HUES64 (cell line): ENCODE measurements at regions not wholly inside any gene's neighbourhood (a gene's known extent, or its start where the extent isn't known, plus 50 kb on each side); places are given as distances from the start of the nearest gene placed in this dataset.

Experiments
- H3K27ac ChIP-seq: 2 replicates; pipeline ENCODE4 v1.7.0; 2013; ENCODE audit warnings: low read depth, low read length, inconsistent platforms
- H3K27me3 ChIP-seq: 2 replicates; pipeline ENCODE4 v1.6.1; 2013; ENCODE audit warnings: mild to moderate bottlenecking, low read length; ENCODE audit not compliant: insufficient read depth
- H3K36me3 ChIP-seq: 2 replicates; pipeline ENCODE4 v1.6.1; 2013; ENCODE audit warnings: mild to moderate bottlenecking, low read length; ENCODE audit not compliant: insufficient read depth
- H3K4me1 ChIP-seq: 2 replicates; pipeline ENCODE4 v1.6.1; 2013; ENCODE audit warnings: mild to moderate bottlenecking, low read length, moderate library complexity; ENCODE audit not compliant: insufficient read depth
- H3K4me3 ChIP-seq: 2 replicates; pipeline ENCODE4 v1.5.1; 2013; ENCODE audit warnings: mild to moderate bottlenecking, low read length, moderate library complexity
- H3K9ac ChIP-seq: 2 replicates; pipeline ENCODE4 v1.6.1; 2013; ENCODE audit warnings: mild to moderate bottlenecking, low read depth, low read length
- H3K9me3 ChIP-seq: 2 replicates; pipeline ENCODE4 v1.6.1; 2013; ENCODE audit warnings: low read depth, low read length; ENCODE audit not compliant: insufficient read depth
- WGBS: fragments of 150-250, 120-280 bp; methylation state at CpG from one replicate; pipeline ENCODE4 v1.1.7; 2013; ENCODE audit warnings: missing lambda C conversion rate; 5-methylcytosine and 5-hydroxymethylcytosine counted together

DNA sequence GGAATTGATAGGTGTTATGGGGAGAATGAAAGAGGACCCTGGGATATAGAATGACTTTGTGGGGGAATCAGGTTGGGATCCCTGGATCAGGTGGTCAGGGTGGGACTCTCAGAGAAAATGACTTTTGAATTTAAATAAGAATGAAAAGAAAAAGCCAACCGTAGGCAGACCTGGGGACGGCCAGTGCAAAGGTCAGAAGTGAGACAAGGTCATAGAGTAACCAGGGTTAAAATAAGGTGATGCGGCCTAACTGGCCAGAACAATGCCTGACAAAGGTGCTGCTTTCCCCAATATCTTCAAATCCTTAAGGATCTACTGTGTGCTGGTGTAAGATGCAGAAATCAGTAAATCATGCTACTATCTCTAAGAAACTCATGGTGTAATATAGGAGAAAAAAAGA, 238.4 kb upstream of the JUN start:
- peaks cover 8% of the 10 kb centered on the region; the same call in 1 of the 2 replicates for H3K9me3 ChIP-seq
- 88% methylated on average over 3 of the region's 3 CpGs for WGBS
- no peak overlapping the region for H3K9ac ChIP-seq
- no peaks in the 10 kb centered on the region for H3K27me3 ChIP-seq
- H3K4me3 ChIP-seq: no peak overlapping the region
- H3K36me3 ChIP-seq: no peaks in the 10 kb centered on the region
- no peaks in the 10 kb centered on the region; the same call in 1 of the 2 replicates for H3K4me1 ChIP-seq
- no peak overlapping the region for H3K27ac ChIP-seq

DNA sequence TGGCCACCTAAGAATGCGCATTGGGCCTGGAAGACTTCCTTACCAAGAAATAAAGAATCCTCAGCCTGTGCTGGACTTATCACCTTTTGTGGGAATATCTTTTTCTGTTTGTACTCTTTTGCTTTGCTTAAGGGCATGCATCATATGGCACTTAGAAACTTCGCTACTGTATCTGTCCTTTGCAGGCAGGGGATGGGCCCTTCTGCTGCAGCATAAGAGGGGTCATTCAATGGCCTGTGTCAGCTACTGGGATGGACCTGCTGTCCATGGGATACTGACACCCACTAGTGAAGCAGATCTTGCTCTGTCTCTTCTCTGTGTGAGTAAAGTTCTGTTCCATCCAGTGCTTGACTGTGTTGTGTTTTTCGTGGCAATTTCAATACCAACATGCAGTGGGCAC, 239.0 kb upstream of the JUN start:
- Histone ChIP-seq H3K9ac (no peak overlapping the region), H3K9me3 (peaks cover 8% of the 10 kb centered on the region; the same call in 1 of the 2 replicates), H3K4me1 (no peaks in the 10 kb centered on the region; the same call in 1 of the 2 replicates), H3K4me3 (no peak overlapping the region), H3K36me3 (no peaks in the 10 kb centered on the region), H3K27ac (no peak overlapping the region), H3K27me3 (no peaks in the 10 kb centered on the region)
- 88% methylated on average over 3 of the region's 3 CpGs for WGBS

DNA sequence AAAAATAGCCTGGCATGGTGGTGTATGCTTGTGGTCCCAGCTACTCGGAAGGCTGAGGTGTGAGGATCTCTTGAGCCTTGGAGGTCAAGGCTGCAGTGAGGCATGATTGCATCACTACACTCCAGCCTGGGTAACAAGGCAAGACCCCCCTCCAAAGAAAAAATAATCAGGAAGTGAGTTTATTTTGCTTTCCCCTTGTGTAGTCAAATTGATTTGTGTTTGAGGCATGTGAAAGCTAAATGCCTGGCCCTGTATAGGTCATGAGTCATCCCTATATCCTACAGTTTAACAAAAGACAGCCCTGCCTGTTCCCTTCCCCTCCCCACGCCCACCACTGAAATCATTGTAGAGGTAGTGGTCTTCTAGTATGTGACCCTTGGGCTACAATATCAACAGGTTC, 241.4 kb upstream of the JUN start:
- H3K36me3 ChIP-seq: no peaks in the 10 kb centered on the region
- H3K4me3 ChIP-seq: no peak overlapping the region
- no peak overlapping the region for H3K9ac ChIP-seq
- H3K27ac ChIP-seq: no peak overlapping the region
- 83% methylated on average over 1 of the region's 2 CpGs for WGBS
- H3K4me1 ChIP-seq: no peaks in the 10 kb centered on the region; the same call in 1 of the 2 replicates
- no peaks in the 10 kb centered on the region for H3K9me3 ChIP-seq
- H3K27me3 ChIP-seq: no peaks in the 10 kb centered on the region

DNA sequence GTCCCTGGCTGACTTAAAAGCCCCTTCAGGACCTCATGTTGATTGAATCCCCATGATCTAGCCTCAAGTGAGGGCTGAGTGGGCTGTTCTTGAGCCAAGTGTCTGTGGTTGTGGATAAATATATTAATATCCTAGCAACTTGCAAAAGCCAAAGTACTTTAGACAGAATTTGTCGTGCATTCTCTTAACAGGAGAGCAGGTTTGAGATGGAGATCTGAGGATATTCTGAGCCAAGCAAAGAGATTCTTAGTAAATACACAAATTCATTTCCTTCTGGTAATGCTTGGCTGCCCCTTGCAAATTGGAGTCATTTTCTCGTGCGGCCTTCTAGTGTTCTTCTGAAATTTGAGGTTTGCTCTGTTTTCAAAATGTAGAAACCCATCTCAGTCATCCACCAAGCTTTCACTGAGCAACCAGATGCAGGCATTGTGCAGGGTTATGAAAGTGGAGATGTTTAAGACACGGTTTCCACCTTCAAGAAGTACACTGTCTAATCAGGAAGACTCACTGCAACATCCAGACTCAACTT, 242.1 kb upstream of the JUN start:
- WGBS: 100% methylated on average over 2 of the region's 4 CpGs
- no peak overlapping the region for H3K9ac ChIP-seq

DNA sequence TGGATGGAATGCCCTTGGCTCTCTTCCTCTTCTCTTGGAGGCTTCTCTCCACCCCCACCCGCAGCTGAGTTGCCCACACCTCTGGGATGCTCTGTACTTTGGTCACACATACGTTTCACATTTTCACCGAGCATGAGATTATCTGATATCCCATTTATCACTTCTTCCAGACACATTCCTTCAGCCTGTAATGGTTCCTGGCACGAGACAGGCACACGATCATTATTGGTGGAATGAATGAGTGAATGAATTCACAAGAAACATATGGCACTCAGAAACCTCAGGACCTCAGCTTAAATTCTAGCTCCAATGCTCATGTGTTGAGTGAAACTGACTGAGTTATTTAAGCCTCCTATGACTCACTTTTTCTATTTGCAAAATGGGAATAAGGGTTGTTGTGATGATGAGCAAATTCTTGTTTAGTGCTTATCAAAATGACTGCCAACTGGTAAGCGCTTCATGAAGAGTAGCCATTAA, 242.7 kb upstream of the JUN start:
- 92% methylated on average over 4 of the region's 6 CpGs for WGBS
- Histone ChIP-seq H3K36me3 (no peaks in the 10 kb centered on the region), H3K4me3 (no peak overlapping the region), H3K9ac (no peak overlapping the region), H3K9me3 (no peaks in the 10 kb centered on the region), H3K27me3 (no peaks in the 10 kb centered on the region), H3K27ac (no peak overlapping the region), H3K4me1 (no peaks in the 10 kb centered on the region; the same call in 1 of the 2 replicates)

More for the DNA sequence above, 242.1 kb upstream of the JUN start:
- no peak overlapping the region for H3K4me3 ChIP-seq
- H3K4me1 ChIP-seq: no peaks in the 10 kb centered on the region; the same call in 1 of the 2 replicates
- H3K9me3 ChIP-seq: no peaks in the 10 kb centered on the region
- no peaks in the 10 kb centered on the region for H3K36me3 ChIP-seq
- no peaks in the 10 kb centered on the region for H3K27me3 ChIP-seq
- no peak overlapping the region for H3K27ac ChIP-seq

DNA sequence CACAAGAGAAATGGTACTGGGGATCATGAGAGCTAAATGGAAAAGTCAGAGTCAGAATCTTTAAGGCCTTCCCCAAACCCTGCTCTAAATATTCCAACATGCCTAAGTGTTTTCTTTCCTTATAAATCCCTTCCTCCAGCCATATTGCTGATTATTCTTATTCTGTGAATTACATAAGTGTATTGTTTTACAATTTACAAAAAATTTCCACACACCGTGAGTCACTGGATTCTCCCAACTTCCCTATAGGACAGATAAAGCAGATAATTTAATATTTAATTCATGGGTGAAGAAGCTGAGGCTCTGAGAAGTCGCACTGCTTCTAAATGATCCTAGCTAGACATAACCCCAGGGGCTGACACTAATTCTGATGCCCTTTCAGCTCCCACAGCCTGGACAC, 243.3 kb upstream of the JUN start:
- H3K27me3 ChIP-seq: no peaks in the 10 kb centered on the region
- WGBS: 97% methylated on average over 1 of the region's 2 CpGs
- no peak overlapping the region for H3K9ac ChIP-seq
- no peak overlapping the region for H3K27ac ChIP-seq
- no peaks in the 10 kb centered on the region for H3K9me3 ChIP-seq
- H3K4me3 ChIP-seq: no peak overlapping the region
- H3K4me1 ChIP-seq: no peaks in the 10 kb centered on the region; the same call in 1 of the 2 replicates
- no peaks in the 10 kb centered on the region for H3K36me3 ChIP-seq

DNA sequence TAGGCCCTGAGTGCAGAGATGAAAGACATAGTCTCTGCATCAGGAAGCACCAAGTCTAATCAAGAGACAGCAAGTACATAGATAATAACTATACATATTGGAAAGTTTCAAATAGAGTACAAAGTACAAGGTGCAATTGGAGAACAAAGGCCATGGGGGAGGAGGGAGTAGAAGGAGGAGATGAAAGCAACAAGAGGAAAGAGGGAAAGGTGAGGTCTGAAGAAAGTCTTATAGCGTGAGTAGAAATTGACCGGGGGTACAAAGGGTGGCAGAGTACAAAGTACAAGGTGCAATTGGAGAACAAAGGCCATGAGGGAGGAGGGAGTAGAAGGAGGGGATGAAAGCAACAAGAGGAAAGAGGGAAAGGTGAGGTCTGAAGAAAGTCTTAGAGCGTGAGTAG, 244.2 kb upstream of the JUN start:
- Histone ChIP-seq H3K4me1 (no peaks in the 10 kb centered on the region; the same call in 1 of the 2 replicates), H3K27me3 (no peaks in the 10 kb centered on the region), H3K4me3 (no peak overlapping the region), H3K9me3 (no peaks in the 10 kb centered on the region), H3K36me3 (no peaks in the 10 kb centered on the region), H3K9ac (no peak overlapping the region), H3K27ac (no peak overlapping the region)
- 93% methylated on average over 3 of the region's 3 CpGs for WGBS

DNA sequence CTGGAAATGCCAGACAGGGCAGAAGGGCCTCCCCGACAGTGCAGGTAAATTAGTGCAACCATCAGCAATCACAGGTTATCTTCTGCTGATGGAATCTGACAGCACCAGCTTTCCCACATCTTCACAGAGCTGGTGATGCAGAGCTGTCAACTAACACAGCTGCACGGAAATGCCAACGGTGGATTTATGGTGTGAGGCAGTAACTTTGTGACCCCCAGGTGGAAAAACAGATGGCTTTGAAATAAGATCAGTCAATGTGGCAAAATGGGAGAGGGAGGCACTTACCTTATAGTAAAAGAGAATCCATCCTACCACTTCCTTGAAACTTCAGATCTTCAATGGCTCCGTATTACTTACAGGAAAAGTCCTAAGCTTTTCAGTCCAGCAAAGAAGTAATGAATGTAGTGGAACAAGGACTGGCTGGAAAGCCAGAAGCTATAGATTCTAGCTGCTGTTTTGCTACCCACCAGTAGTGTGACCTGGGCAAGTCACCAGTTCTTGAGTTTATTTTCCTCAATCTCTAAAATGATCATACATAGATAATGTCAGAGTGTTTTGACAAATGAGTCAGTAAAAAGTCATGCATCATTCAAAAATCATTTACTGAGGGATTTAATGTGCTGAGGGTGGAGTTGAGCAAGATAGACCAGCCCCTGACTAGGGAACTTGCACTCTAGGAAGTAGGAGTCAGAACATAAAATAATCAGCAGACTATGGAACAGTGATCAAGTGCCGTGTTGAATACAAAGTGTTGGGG, 245.7 kb upstream of the JUN start:
- Histone ChIP-seq H3K4me3 (no peak overlapping the region), H3K27ac (no peak overlapping the region), H3K9me3 (no peaks in the 10 kb centered on the region), H3K9ac (no peak overlapping the region), H3K27me3 (no peaks in the 10 kb centered on the region), H3K4me1 (no peaks in the 10 kb centered on the region; the same call in 1 of the 2 replicates), H3K36me3 (no peaks in the 10 kb centered on the region)
- WGBS: 97% methylated on average over 5 of the region's 5 CpGs

DNA sequence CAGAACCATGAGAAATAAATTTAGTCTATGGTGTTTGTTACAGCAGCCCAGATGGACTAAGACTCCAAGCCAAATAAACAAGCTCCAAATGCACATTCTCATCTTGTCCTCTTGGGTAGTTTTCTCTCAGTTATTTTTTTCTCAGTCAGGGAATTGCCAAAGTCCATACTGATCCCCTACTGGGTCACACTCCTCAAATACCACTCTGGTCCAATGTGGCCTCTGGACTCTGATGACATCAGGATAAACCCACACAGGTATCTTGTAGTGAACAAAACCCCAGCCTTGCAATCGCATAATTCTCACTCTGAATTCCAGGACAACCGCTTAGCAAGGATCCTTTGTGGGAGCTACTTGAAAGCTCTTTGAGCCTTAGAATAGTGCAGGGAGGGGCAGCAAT, 248.4 kb upstream of the JUN start:
- 93% methylated on average over 2 of the region's 2 CpGs for WGBS
- H3K9me3 ChIP-seq: no peaks in the 10 kb centered on the region
- no peak overlapping the region for H3K27ac ChIP-seq
- H3K36me3 ChIP-seq: no peaks in the 10 kb centered on the region
- H3K4me3 ChIP-seq: no peak overlapping the region
- H3K4me1 ChIP-seq: no peaks in the 10 kb centered on the region
- no peak overlapping the region for H3K9ac ChIP-seq
- H3K27me3 ChIP-seq: no peaks in the 10 kb centered on the region

DNA sequence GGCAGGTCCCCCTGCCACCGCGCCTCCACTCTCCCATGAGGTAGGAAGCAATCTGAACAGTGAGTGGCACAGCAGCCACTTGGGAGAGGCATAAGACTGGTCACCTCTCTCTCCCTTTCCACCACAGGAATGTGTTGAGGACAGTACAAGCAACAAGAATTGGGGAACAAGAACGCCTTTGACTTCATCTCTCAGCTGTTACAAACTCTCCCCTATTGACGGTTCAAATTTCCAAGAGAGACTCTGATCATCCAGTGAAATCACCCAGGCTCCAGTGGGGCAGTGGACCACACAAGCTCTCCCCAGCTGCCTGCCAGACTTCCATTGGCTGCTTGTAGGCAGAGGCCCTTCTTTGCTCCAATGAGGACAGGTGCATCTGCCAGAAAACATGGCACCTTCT, 249.9 kb upstream of the JUN start:
- WGBS: 94% methylated on average over 4 of the region's 4 CpGs
- H3K27me3 ChIP-seq: no peaks in the 10 kb centered on the region
- H3K9me3 ChIP-seq: no peaks in the 10 kb centered on the region
- H3K36me3 ChIP-seq: no peaks in the 10 kb centered on the region
- no peak overlapping the region for H3K27ac ChIP-seq
- no peaks in the 10 kb centered on the region for H3K4me1 ChIP-seq
- no peak overlapping the region for H3K4me3 ChIP-seq
- no peak overlapping the region for H3K9ac ChIP-seq

DNA sequence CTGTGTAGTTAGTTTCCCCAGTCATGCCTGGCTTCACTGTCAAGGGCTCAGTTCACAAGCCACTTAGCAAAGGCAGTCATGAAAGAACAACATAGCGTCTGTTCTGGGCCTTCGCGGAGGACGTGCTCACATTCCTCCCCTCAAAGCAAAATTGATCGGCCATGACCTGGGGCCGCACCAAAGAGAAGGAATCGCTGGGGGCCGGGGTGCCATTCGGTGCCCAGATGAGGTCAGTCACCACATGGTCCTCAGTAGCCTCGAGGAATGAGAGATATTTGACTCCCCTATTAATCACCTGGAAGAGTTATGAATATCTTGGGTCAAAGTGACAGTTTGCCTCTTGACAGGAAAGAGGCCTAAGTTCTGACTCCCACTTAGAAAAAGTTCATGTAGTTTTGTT, 251.1 kb upstream of the JUN start:
- Histone ChIP-seq H3K4me1 (no peaks in the 10 kb centered on the region), H3K36me3 (no peaks in the 10 kb centered on the region), H3K9ac (no peak overlapping the region), H3K4me3 (no peak overlapping the region), H3K9me3 (no peaks in the 10 kb centered on the region), H3K27me3 (no peaks in the 10 kb centered on the region), H3K27ac (no peak overlapping the region)
- 83% methylated on average over 9 of the region's 10 CpGs for WGBS
